ENCODE measurements at regions not wholly inside any gene's neighbourhood (a gene's known extent, or its start where the extent isn't known, plus 50 kb on each side); places are given as distances from the start of the nearest gene placed in this dataset.

DNA sequence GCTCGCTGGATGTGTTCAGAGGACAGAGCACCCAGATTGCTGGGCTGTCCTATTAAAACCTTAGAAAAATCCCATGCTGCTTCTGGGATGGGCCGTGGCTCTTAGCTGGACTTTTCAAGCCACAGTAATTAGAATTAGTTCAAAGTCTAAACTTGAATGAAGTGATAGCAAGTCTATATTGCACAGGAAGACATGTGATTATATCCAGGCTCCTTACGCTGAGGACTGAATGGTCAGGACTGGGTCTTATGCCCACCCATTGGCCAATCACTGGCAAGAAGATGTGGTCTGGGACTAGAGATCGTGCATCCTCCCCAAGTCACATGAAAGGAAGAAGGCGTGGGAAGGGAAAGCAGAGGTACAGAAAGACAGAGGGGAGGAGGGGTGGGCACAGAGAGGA, 227.6 kb downstream of the FAM43A start:
- TF ChIP-seq, protein P1, sequence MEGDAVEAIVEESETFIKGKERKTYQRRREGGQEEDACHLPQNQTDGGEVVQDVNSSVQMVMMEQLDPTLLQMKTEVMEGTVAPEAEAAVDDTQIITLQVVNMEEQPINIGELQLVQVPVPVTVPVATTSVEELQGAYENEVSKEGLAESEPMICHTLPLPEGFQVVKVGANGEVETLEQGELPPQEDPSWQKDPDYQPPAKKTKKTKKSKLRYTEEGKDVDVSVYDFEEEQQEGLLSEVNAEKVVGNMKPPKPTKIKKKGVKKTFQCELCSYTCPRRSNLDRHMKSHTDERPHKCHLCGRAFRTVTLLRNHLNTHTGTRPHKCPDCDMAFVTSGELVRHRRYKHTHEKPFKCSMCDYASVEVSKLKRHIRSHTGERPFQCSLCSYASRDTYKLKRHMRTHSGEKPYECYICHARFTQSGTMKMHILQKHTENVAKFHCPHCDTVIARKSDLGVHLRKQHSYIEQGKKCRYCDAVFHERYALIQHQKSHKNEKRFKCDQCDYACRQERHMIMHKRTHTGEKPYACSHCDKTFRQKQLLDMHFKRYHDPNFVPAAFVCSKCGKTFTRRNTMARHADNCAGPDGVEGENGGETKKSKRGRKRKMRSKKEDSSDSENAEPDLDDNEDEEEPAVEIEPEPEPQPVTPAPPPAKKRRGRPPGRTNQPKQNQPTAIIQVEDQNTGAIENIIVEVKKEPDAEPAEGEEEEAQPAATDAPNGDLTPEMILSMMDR (conservative IDR thresholded peaks at IDR 0.05; ENCODE audit: low read length), result no peak
- no peak for TF ChIP-seq EZH2phosphoT487 (IDR thresholded peaks at IDR 0.05; ENCODE audit: borderline replicate concordance)

All from Loucy (cell line).